Activated CD4-positive, alpha-beta memory T cell treated with anti-CD3 and anti-CD28 coated beads for 36 hours (primary cell): ENCODE measurements at regions not wholly inside any gene's neighbourhood (a gene's known extent, or its start where the extent isn't known, plus 50 kb on each side); places are given as distances from the start of the nearest gene placed in this dataset.

Source experiments
- CTCF ChIA-PET: fragments of 350-600 bp; sonication (Branson Sonifier 250); formaldehyde crosslinking; loops from one replicate; lab custom pipeline; 2021; ENCODE audit warnings: antibody characterized with exemption, inconsistent platforms; lab: Charles Lee
- POLR2A ChIA-PET: fragments of 350-600 bp; sonication (Branson Sonifier 250); formaldehyde crosslinking; loops from one replicate; lab custom pipeline; 2021; ENCODE audit warnings: antibody characterized with exemption; lab: Charles Lee
- DNase-seq: peaks from one replicate; pipeline ENCODE4 v3.0.0-alpha.2; 2020
- H3K27ac Mint-ChIP-seq: one replicate; pipeline ENCODE4 v1.8.0; 2021; ENCODE audit warnings: mixed read lengths
- H3K27me3 Mint-ChIP-seq: one replicate; pipeline ENCODE4 v1.8.0; 2021; ENCODE audit warnings: mixed read lengths
- H3K36me3 Mint-ChIP-seq: one replicate; pipeline ENCODE4 v1.8.0; 2021; ENCODE audit warnings: mixed read lengths
- H3K4me1 Mint-ChIP-seq: one replicate; pipeline ENCODE4 v1.8.0; 2021; ENCODE audit warnings: low read depth, mixed read lengths
- H3K4me3 Mint-ChIP-seq: one replicate; pipeline ENCODE4 v1.8.0; 2021; ENCODE audit warnings: mild to moderate bottlenecking, mixed read lengths
- H3K9me3 Mint-ChIP-seq: one replicate; pipeline ENCODE4 v1.8.0; 2021; ENCODE audit warnings: mixed read lengths
- intact Hi-C: fragments of 100-400 bp; cut with micrococcal nuclease; formaldehyde crosslinking; loops from one replicate; pipeline ENCODE4 v1.15.1; 2023

- H3K27ac Mint-ChIP-seq: no peak overlapping the region
- intact Hi-C loops: no loop called here
- H3K4me3 Mint-ChIP-seq: no peak overlapping the region
- H3K36me3 Mint-ChIP-seq: no peaks in the 10 kb centered on the region
- DNase-seq: no peak
- H3K27me3 Mint-ChIP-seq: peaks cover 3% of the 10 kb centered on the region
- CTCF ChIA-PET: no interaction called here
- no peaks in the 10 kb centered on the region for H3K4me1 Mint-ChIP-seq
- POLR2A ChIA-PET: no interaction called here
- H3K9me3 Mint-ChIP-seq: no peaks in the 10 kb centered on the region
Measured at GRCh38 chr5:66234241-66234640, 90.1 kb downstream of the SREK1 start.

- intact Hi-C loops: no loop called here
- H3K9me3 Mint-ChIP-seq: no peaks in the 10 kb centered on the region
- DNase-seq: no peak
- no peak overlapping the region for H3K27ac Mint-ChIP-seq
- CTCF ChIA-PET: no interaction called here
- H3K4me3 Mint-ChIP-seq: no peak overlapping the region
- POLR2A ChIA-PET: no interaction called here
- H3K4me1 Mint-ChIP-seq: no peaks in the 10 kb centered on the region
- H3K36me3 Mint-ChIP-seq: no peaks in the 10 kb centered on the region
- H3K27me3 Mint-ChIP-seq: peaks cover 4% of the 10 kb centered on the region
Measured at GRCh38 chr5:66238435-66238834, 94.3 kb downstream of the SREK1 start.

GRCh38 chr5:66239034-66239433, 94.9 kb downstream of the SREK1 start:
- Mint-ChIP-seq H3K27me3 (peaks cover 4% of the 10 kb centered on the region), H3K9me3 (no peaks in the 10 kb centered on the region), H3K27ac (no peak overlapping the region), H3K4me3 (no peak overlapping the region), H3K4me1 (no peaks in the 10 kb centered on the region), H3K36me3 (no peaks in the 10 kb centered on the region)
- POLR2A ChIA-PET: no interaction called here
- CTCF ChIA-PET: no interaction called here
- DNase-seq: no peak
- intact Hi-C loops: no loop called here

- H3K4me1 Mint-ChIP-seq: no peaks in the 10 kb centered on the region
- ChIA-PET CTCF (no interaction called here), POLR2A (interaction anchor here (1.1 kb wide), 1 partner anchor 9 kb away, joined by 4 read pairs; no protein-coding TSS in a partner anchor)
Measured at GRCh38 chr5:66241136-66241825, 97.2 kb downstream of the SREK1 start.

GRCh38 chr5:66242050-66242715, 98.1 kb downstream of the SREK1 start:
- H3K36me3 Mint-ChIP-seq: no peaks in the 10 kb centered on the region
- CTCF ChIA-PET: no interaction called here
- POLR2A ChIA-PET: no interaction called here
- no peak overlapping the region for H3K4me3 Mint-ChIP-seq
- intact Hi-C loops: no loop called here
- DNase-seq: no peak
- no peaks in the 10 kb centered on the region for H3K4me1 Mint-ChIP-seq
- peaks cover 6% of the 10 kb centered on the region for H3K27me3 Mint-ChIP-seq
- no peaks in the 10 kb centered on the region for H3K9me3 Mint-ChIP-seq
- no peak overlapping the region for H3K27ac Mint-ChIP-seq

More at GRCh38 chr5:66241136-66241825, 97.2 kb downstream of the SREK1 start:
- Mint-ChIP-seq H3K27me3 (peaks cover 6% of the 10 kb centered on the region), H3K36me3 (no peaks in the 10 kb centered on the region), H3K9me3 (no peaks in the 10 kb centered on the region), H3K4me3 (no peak overlapping the region), H3K27ac (no peak overlapping the region)
- intact Hi-C loops: no loop called here
- DNase-seq: no peak

GRCh38 chr5:66246608-66247007, 102.5 kb downstream of the SREK1 start:
- H3K4me3 Mint-ChIP-seq: no peak overlapping the region
- intact Hi-C loops: no loop called here
- CTCF ChIA-PET: interaction anchor here (1.4 kb wide), 1 partner anchor 60 kb away, joined by 4 read pairs; no protein-coding TSS in a partner anchor
- H3K4me1 Mint-ChIP-seq: no peaks in the 10 kb centered on the region
- no peaks in the 10 kb centered on the region for H3K9me3 Mint-ChIP-seq
- DNase-seq: no peak
- peaks cover 2% of the 10 kb centered on the region for H3K27me3 Mint-ChIP-seq
- POLR2A ChIA-PET: no interaction called here
- no peak overlapping the region for H3K27ac Mint-ChIP-seq
- no peaks in the 10 kb centered on the region for H3K36me3 Mint-ChIP-seq

- CTCF ChIA-PET: interaction anchor here (1.4 kb wide), 1 partner anchor 59 kb away, joined by 4 read pairs; no protein-coding TSS in a partner anchor
- Mint-ChIP-seq H3K36me3 (no peaks in the 10 kb centered on the region), H3K9me3 (no peaks in the 10 kb centered on the region), H3K4me3 (no peak overlapping the region), H3K4me1 (no peaks in the 10 kb centered on the region), H3K27me3 (peaks cover 2% of the 10 kb centered on the region), H3K27ac (no peak overlapping the region)
- intact Hi-C loops: no loop called here
- DNase-seq: no peak
- POLR2A ChIA-PET: no interaction called here
Measured at GRCh38 chr5:66247176-66247960, 103.3 kb downstream of the SREK1 start.

- CTCF ChIA-PET: no interaction called here
- H3K27ac Mint-ChIP-seq: no peak overlapping the region
- POLR2A ChIA-PET: no interaction called here
- H3K4me3 Mint-ChIP-seq: no peak overlapping the region
- H3K36me3 Mint-ChIP-seq: no peaks in the 10 kb centered on the region
- H3K9me3 Mint-ChIP-seq: no peaks in the 10 kb centered on the region
- no peak for DNase-seq
- no peaks in the 10 kb centered on the region for H3K4me1 Mint-ChIP-seq
- peaks cover 2% of the 10 kb centered on the region for H3K27me3 Mint-ChIP-seq
- intact Hi-C loops: no loop called here
Measured at GRCh38 chr5:66248874-66249273, 104.8 kb downstream of the SREK1 start.

- Mint-ChIP-seq H3K4me3 (no peak overlapping the region), H3K27ac (no peak overlapping the region), H3K27me3 (no peaks in the 10 kb centered on the region), H3K9me3 (no peaks in the 10 kb centered on the region), H3K4me1 (no peaks in the 10 kb centered on the region), H3K36me3 (no peaks in the 10 kb centered on the region)
- intact Hi-C loops: no loop called here
- POLR2A ChIA-PET: no interaction called here
- CTCF ChIA-PET: no interaction called here
- DNase-seq: no peak
Measured at GRCh38 chr5:66249920-66250319, 105.8 kb downstream of the SREK1 start.

GRCh38 chr5:66252849-66253248, 108.7 kb downstream of the SREK1 start:
- H3K9me3 Mint-ChIP-seq: no peaks in the 10 kb centered on the region
- H3K36me3 Mint-ChIP-seq: no peaks in the 10 kb centered on the region
- ChIA-PET POLR2A (no interaction called here), CTCF (no interaction called here)
- DNase-seq: no peak
- no peak overlapping the region for H3K27ac Mint-ChIP-seq
- intact Hi-C loops: no loop called here
- H3K4me1 Mint-ChIP-seq: no peaks in the 10 kb centered on the region
- no peaks in the 10 kb centered on the region for H3K27me3 Mint-ChIP-seq
- H3K4me3 Mint-ChIP-seq: no peak overlapping the region

- no peak overlapping the region for H3K27ac Mint-ChIP-seq
- ChIA-PET POLR2A (no interaction called here), CTCF (no interaction called here)
- H3K4me1 Mint-ChIP-seq: no peaks in the 10 kb centered on the region
- DNase-seq: no peak
- intact Hi-C loops: no loop called here
- no peaks in the 10 kb centered on the region for H3K27me3 Mint-ChIP-seq
- H3K36me3 Mint-ChIP-seq: no peaks in the 10 kb centered on the region
- H3K9me3 Mint-ChIP-seq: peaks cover 3% of the 10 kb centered on the region
- no peak overlapping the region for H3K4me3 Mint-ChIP-seq
Measured at GRCh38 chr5:66255714-66256113, 111.6 kb downstream of the SREK1 start.

GRCh38 chr5:66273121-66273520, 129.0 kb downstream of the SREK1 start:
- intact Hi-C loops: no loop called here
- POLR2A ChIA-PET: no interaction called here
- DNase-seq: no peak
- no peak overlapping the region for H3K4me3 Mint-ChIP-seq
- no peaks in the 10 kb centered on the region for H3K36me3 Mint-ChIP-seq
- H3K27me3 Mint-ChIP-seq: peaks cover 22% of the 10 kb centered on the region
- CTCF ChIA-PET: interaction anchor here (1.5 kb wide), 1 partner anchor 33 kb away, joined by 4 read pairs; no protein-coding TSS in a partner anchor
- H3K9me3 Mint-ChIP-seq: no peaks in the 10 kb centered on the region
- H3K4me1 Mint-ChIP-seq: no peaks in the 10 kb centered on the region
- no peak overlapping the region for H3K27ac Mint-ChIP-seq
